H1 (cell line): ENCODE measurements at regions not wholly inside any gene's neighbourhood (a gene's known extent, or its start where the extent isn't known, plus 50 kb on each side); places are given as distances from the start of the nearest gene placed in this dataset.
A peak's percentile ranks its signal among the peaks of the same experiment; 100 is the strongest.

Source experiments
- CTCF ChIA-PET: fragments of 300-600 bp; sonication (Branson Sonifier 250); formaldehyde crosslinking; loops from one replicate; lab custom pipeline; 2021; ENCODE audit not compliant: partially characterized antibody; lab: Charles Lee
- POLR2A ChIA-PET: fragments of 300-600 bp; sonication (Branson Sonifier 250); formaldehyde crosslinking; loops from one replicate; lab custom pipeline; 2021; ENCODE audit warnings: inconsistent platforms; ENCODE audit not compliant: partially characterized antibody; lab: Charles Lee
- DNase-seq, 2 experiments: peaks; one replicate each; pipeline versions ENCODE4 v3.0.0 to v3.0.0-alpha.2; 2010 to 2022; ENCODE audit warnings: low spot score in 2 of 2, low read depth in 1 of 2, mixed read lengths in 1 of 2
- FAIRE-seq: peaks from 2 replicates; lab custom pipeline; 2011; peaks lifted over from hg19 to GRCh38; lab: Jason Lieb, UNC
- H2AFZ ChIP-seq: 2 replicates; pipeline ENCODE4 v1.8.1; 2012; ENCODE audit warnings: low read length, inconsistent platforms
- H2AK5ac ChIP-seq: 2 replicates; pipeline ENCODE4 v1.6.1; 2013; ENCODE audit warnings: low read depth, low read length
- H2BK120ac ChIP-seq: replicated peaks from 2 replicates; pipeline ENCODE3; 2013; ENCODE audit warnings: low read depth, low read length, inconsistent platforms
- H2BK12ac ChIP-seq: 2 replicates; pipeline ENCODE4 v1.6.1; 2013; ENCODE audit warnings: low read depth, low read length
- H2BK15ac ChIP-seq: 2 replicates; pipeline ENCODE4 v1.6.1; 2013; ENCODE audit warnings: low read length
- H2BK20ac ChIP-seq: 2 replicates; pipeline ENCODE4 v1.6.1; 2013; ENCODE audit warnings: low read length
- H2BK5ac ChIP-seq: 2 replicates; pipeline ENCODE4 v1.6.1; 2013; ENCODE audit warnings: low read depth, low read length
- H3K14ac ChIP-seq: 2 replicates; pipeline ENCODE4 v1.6.1; 2013; ENCODE audit warnings: inconsistent platforms; ENCODE audit not compliant: insufficient read length
- H3K18ac ChIP-seq: 2 replicates; pipeline ENCODE4 v1.6.1; 2013; ENCODE audit warnings: low read length; ENCODE audit errors: extremely low read depth
- H3K23ac ChIP-seq: 2 replicates; pipeline ENCODE4 v1.6.1; 2013; ENCODE audit warnings: inconsistent platforms; ENCODE audit not compliant: insufficient read length
- H3K23me2 ChIP-seq: 2 replicates; pipeline ENCODE4 v1.6.1; 2013; ENCODE audit warnings: low read depth, low read length
- H3K27ac ChIP-seq: 2 replicates; pipeline ENCODE4 v1.6.1; 2011; ENCODE audit warnings: low read depth, low read length, inconsistent platforms
- H3K27me3 ChIP-seq, 4 experiments: replicated peaks in 1 of 4; 1 replicate in 1 of 4; 2 replicates in 3 of 4; pipeline versions ENCODE4 v1.6.1 to v1.8.1; 2011 to 2013; ENCODE audit warnings: low read length in 3 of 4, mild to moderate bottlenecking in 3 of 4, inconsistent platforms in 2 of 4, mixed read lengths in 2 of 4, moderate library complexity in 1 of 4; ENCODE audit not compliant: control insufficient read depth in 3 of 4, insufficient read depth in 3 of 4; ENCODE audit errors: extremely low read depth in 1 of 4
- H3K36me3 ChIP-seq, 4 experiments: 2 replicates each; pipeline versions ENCODE4 v1.6.1 to v1.8.1; 2011 to 2013; ENCODE audit warnings: mild to moderate bottlenecking in 4 of 4, low read length in 3 of 4, moderate library complexity in 2 of 4, control low read depth in 1 of 4, inconsistent platforms in 1 of 4; ENCODE audit not compliant: insufficient read depth in 4 of 4, control insufficient read depth in 2 of 4
- H3K4ac ChIP-seq: replicated peaks from 2 replicates; pipeline ENCODE3; 2013; ENCODE audit warnings: low read length, low read depth, mixed read lengths, inconsistent platforms; ENCODE audit not compliant: insufficient read length
- H3K4me1 ChIP-seq, 4 experiments: replicated peaks in 1 of 4; 1 replicate in 1 of 4; 2 replicates in 3 of 4; pipeline versions ENCODE4 v1.6.1 to v1.8.1; 2011 to 2013; ENCODE audit warnings: low read length in 3 of 4, inconsistent platforms in 2 of 4, mixed read lengths in 1 of 4; ENCODE audit not compliant: insufficient read depth in 4 of 4, control insufficient read depth in 3 of 4
- H3K4me2 ChIP-seq, 2 experiments: 2 replicates each; pipeline versions ENCODE4 v1.6.1 to v1.8.1; 2011 to 2013; ENCODE audit warnings: low read depth in 2 of 2, low read length in 2 of 2, control low read depth in 1 of 2, inconsistent platforms in 1 of 2, mild to moderate bottlenecking in 1 of 2; ENCODE audit not compliant: insufficient read depth in 1 of 2
- H3K4me3 ChIP-seq, 4 experiments: fragments of 200-600, 300-600 bp in 1 of 4; sonication (generic), shearing (Covaris generic), sonication (Bioruptor Twin) in 1 of 4; 2 replicates each; pipeline versions ENCODE4 v1.5.1 to v1.8.1; 2011 to 2016; ENCODE audit warnings: low read length in 4 of 4, low read depth in 3 of 4, control low read depth in 2 of 4, inconsistent platforms in 2 of 4, mild to moderate bottlenecking in 2 of 4, mixed read lengths in 1 of 4, moderate library complexity in 1 of 4; ENCODE audit not compliant: insufficient read depth in 2 of 4; ENCODE audit errors: extremely low read depth in 1 of 4
- H3K56ac ChIP-seq: replicated peaks from 2 replicates; pipeline ENCODE3; 2013; ENCODE audit warnings: low read depth, mild to moderate bottlenecking, mixed read lengths, low read length, inconsistent platforms; ENCODE audit not compliant: insufficient read length
- H3K79me1 ChIP-seq: 2 replicates; pipeline ENCODE4 v1.6.1; 2013; ENCODE audit warnings: low read depth, low read length, control low read depth
- H3K79me2 ChIP-seq, 2 experiments: 2 replicates each; pipeline versions ENCODE4 v1.6.1 to v1.8.1; 2012 to 2013; ENCODE audit warnings: low read length in 2 of 2, mild to moderate bottlenecking in 2 of 2, inconsistent platforms in 1 of 2; ENCODE audit not compliant: insufficient read depth in 2 of 2, control insufficient read depth in 1 of 2
- H3K9ac ChIP-seq, 4 experiments: replicated peaks in 1 of 4; 1 replicate in 1 of 4; 2 replicates in 3 of 4; pipeline versions ENCODE4 v1.6.1 to v1.8.1; 2011 to 2013; ENCODE audit warnings: low read depth in 3 of 4, low read length in 3 of 4, control low read depth in 2 of 4, mild to moderate bottlenecking in 2 of 4, moderate library complexity in 2 of 4, inconsistent platforms in 1 of 4; ENCODE audit errors: extremely low read depth in 1 of 4
- H3K9me3 ChIP-seq, 2 experiments: 2 replicates each; pipeline versions ENCODE4 v1.6.1 to v1.8.1; 2012 to 2013; ENCODE audit warnings: mild to moderate bottlenecking in 2 of 2, moderate library complexity in 2 of 2, control low read depth in 1 of 2, inconsistent platforms in 1 of 2, low read depth in 1 of 2, low read length in 1 of 2, mixed read lengths in 1 of 2; ENCODE audit not compliant: insufficient read depth in 2 of 2
- H4K20me1 ChIP-seq, 2 experiments: replicated peaks in 1 of 2; 2 replicates each; pipeline versions ENCODE3 to v1.8.1; 2011 to 2013; ENCODE audit warnings: inconsistent platforms in 2 of 2, low read length in 2 of 2, mild to moderate bottlenecking in 1 of 2; ENCODE audit not compliant: insufficient read depth in 2 of 2, control insufficient read depth in 1 of 2
- H4K5ac ChIP-seq: 2 replicates; pipeline ENCODE4 v1.6.1; 2013; ENCODE audit warnings: low read length, low read depth, mixed read lengths, inconsistent platforms; ENCODE audit not compliant: insufficient read length
- H4K8ac ChIP-seq: 2 replicates; pipeline ENCODE4 v1.8.0; 2013; ENCODE audit warnings: mild to moderate bottlenecking, moderate library complexity, low read length, inconsistent platforms; ENCODE audit not compliant: insufficient read depth; ENCODE audit errors: extremely low read depth
- H4K91ac ChIP-seq: replicated peaks from 2 replicates; pipeline ENCODE3; 2013; ENCODE audit warnings: low read length, mixed read lengths, inconsistent platforms; ENCODE audit not compliant: insufficient read length
- ASH2L ChIP-seq: fragments of 200-600, 300-600 bp; sonication (generic); IDR thresholded peaks from one replicate; pipeline ENCODE4 v1.7.1; 2017; ENCODE audit warnings: low read length
- ATF2 ChIP-seq: IDR thresholded peaks from 2 replicates; pipeline ENCODE4 v1.6.1; 2012; ENCODE audit warnings: low read length, inconsistent platforms
- BCL11A ChIP-seq, 2 experiments: IDR thresholded peaks; one replicate each; pipeline ENCODE4 v1.6.1; 2011; ENCODE audit warnings: low read depth in 2 of 2, low read length in 2 of 2, mild to moderate bottlenecking in 2 of 2
- CREB1 ChIP-seq: IDR thresholded peaks from 2 replicates; pipeline ENCODE4 v1.6.1; 2012; ENCODE audit warnings: inconsistent platforms
- HDAC2 ChIP-seq, 2 experiments: fragments of 300-600 bp in 1 of 2; sonication (generic) in 1 of 2; IDR thresholded peaks; 2 replicates each; pipeline ENCODE4 v1.6.1; 2011 to 2012; ENCODE audit warnings: low read depth in 2 of 2, low read length in 2 of 2, mild to moderate bottlenecking in 2 of 2, moderate library complexity in 2 of 2, borderline replicate concordance in 1 of 2, inconsistent platforms in 1 of 2
- NRF1 ChIP-seq: IDR thresholded peaks from 2 replicates; pipeline ENCODE4 v1.6.1; 2011; ENCODE audit warnings: mild to moderate bottlenecking, low read depth, low read length, improper control_type of control experiment
- RFX5 ChIP-seq: IDR thresholded peaks from 2 replicates; pipeline ENCODE4 v1.6.1; 2011; ENCODE audit warnings: low read depth, low read length, improper control_type of control experiment, borderline replicate concordance
- SP4 ChIP-seq: IDR thresholded peaks from 2 replicates; pipeline ENCODE4 v1.6.1; 2012; ENCODE audit warnings: low read length, inconsistent platforms
- SRF ChIP-seq: IDR thresholded peaks from 2 replicates; pipeline ENCODE4 v1.6.1; 2011; ENCODE audit warnings: mild to moderate bottlenecking, low read depth, low read length, moderate library complexity
- TCF12 ChIP-seq: IDR thresholded peaks from 2 replicates; pipeline ENCODE4 v1.6.1; 2011; ENCODE audit warnings: low read depth, mild to moderate bottlenecking, low read length
- ZNF274 ChIP-seq: IDR thresholded peaks from 2 replicates; pipeline ENCODE4 v1.7.0; 2012; ENCODE audit warnings: low read length, borderline replicate concordance; ENCODE audit errors: extremely low read depth
- WGBS, 2 experiments: shearing (Covaris generic) in 1 of 2; methylation state at CpG; one replicate each; pipeline versions ENCODE4 v1.1.6 to v1.1.7; 2013 to 2015; ENCODE audit warnings: low lambda C conversion rate in 2 of 2, mixed read lengths in 2 of 2, inconsistent platforms in 1 of 2, low coverage in 1 of 2, missing lambda C conversion rate in 1 of 2; ENCODE audit not compliant: insufficient replicate concordance in 2 of 2, insufficient coverage in 1 of 2, insufficient read length in 1 of 2; ENCODE audit errors: extremely low coverage in 1 of 2, missing lambda C conversion rate in 1 of 2; 5-methylcytosine and 5-hydroxymethylcytosine counted together
- TF ChIP-seq, protein P1 (sequence below): IDR thresholded peaks from 2 replicates; pipeline ENCODE4 v1.6.1; 2011; ENCODE audit warnings: low read depth, mild to moderate bottlenecking, low read length; ENCODE audit not compliant: insufficient read depth

GRCh38 chr1:238606457-238606856 is 715.7 kb upstream of the ZP4 start:
- Histone ChIP-seq H3K4me2 (no peak overlapping the region), H4K8ac (no peak overlapping the region), H3K4me3 (no peak overlapping the region), H3K9ac (no peak overlapping the region), H2BK5ac (no peak overlapping the region), H4K20me1 (no peaks in the 10 kb centered on the region), H2BK120ac (no peak overlapping the region), H4K5ac (no peak overlapping the region), H3K4ac (no peak overlapping the region), H3K9me3 (no peaks in the 10 kb centered on the region), H2BK20ac (no peak overlapping the region), H4K91ac (no peak overlapping the region), H3K27ac (no peak overlapping the region), H3K4me1 (no peaks in the 10 kb centered on the region), H2BK12ac (no peak overlapping the region), H3K18ac (no peak overlapping the region), H3K79me1 (no peaks in the 10 kb centered on the region), H2BK15ac (no peak overlapping the region), H3K79me2 (no peaks in the 10 kb centered on the region), H2AK5ac (no peak overlapping the region), H3K27me3 (peaks cover 0 to 1% (median 0%) of the 10 kb centered on the region in 4 experiments; a peak in 1 of 7 replicates), H3K23me2 (no peaks in the 10 kb centered on the region), H3K14ac (no peak overlapping the region), H3K56ac (no peak overlapping the region), H3K23ac (no peak overlapping the region), H3K36me3 (no peaks in the 10 kb centered on the region), H2AFZ (0 out of 2 replicates have a peak overlapping the region, but pooled peaks have one; percentile 41)
- ChIA-PET POLR2A (no interaction called here), CTCF (interaction anchor here (1.5 kb wide), 1 partner anchor 755 kb away, joined by 4 read pairs; no protein-coding TSS in a partner anchor)
- FAIRE-seq = no peak
- WGBS, 2 experiments = 94% methylated on average over 2 of the region's 2 CpGs; no CpG with 5 or more reads in 1 of the 2 experiments
- no peak for DNase-seq
- TF ChIP-seq ATF2 (no peak), CREB1 (no peak), TCF12 (no peak), NRF1 (no peak), BCL11A (IDR thresholded peaks at IDR 0.05; ENCODE audit: low read depth in 2 of 2, low read length in 2 of 2) (no peak), HDAC2 (IDR thresholded peaks at IDR 0.05; ENCODE audit: borderline replicate concordance in 1 of 2, low read depth in 2 of 2, low read length in 2 of 2) (no peak), ZNF274 (no peak), ASH2L (no peak), SP4 (no peak), RFX5 (no peak), SRF (no peak)
- TF ChIP-seq, protein P1, sequence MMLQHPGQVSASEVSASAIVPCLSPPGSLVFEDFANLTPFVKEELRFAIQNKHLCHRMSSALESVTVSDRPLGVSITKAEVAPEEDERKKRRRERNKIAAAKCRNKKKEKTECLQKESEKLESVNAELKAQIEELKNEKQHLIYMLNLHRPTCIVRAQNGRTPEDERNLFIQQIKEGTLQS = no peak
